HL-60 (cell line): ENCODE measurements at regions not wholly inside any gene's neighbourhood (a gene's known extent, or its start where the extent isn't known, plus 50 kb on each side); places are given as distances from the start of the nearest gene placed in this dataset.

ENCODE experiments used
- CTCF ChIP-seq: IDR thresholded peaks from one replicate; pipeline ENCODE4 v1.5.1; 2011; ENCODE audit warnings: low read length, control low read depth, inconsistent platforms; ENCODE audit not compliant: insufficient read depth
- GABPA ChIP-seq: IDR thresholded peaks from 2 replicates; pipeline ENCODE4 v1.6.1; 2012; ENCODE audit warnings: low read depth
- POLR2AphosphoS5 ChIP-seq: IDR thresholded peaks from 2 replicates; pipeline ENCODE4 v1.6.1; 2012; ENCODE audit warnings: low read depth
- REST ChIP-seq: IDR thresholded peaks from 2 replicates; pipeline ENCODE4 v1.6.1; 2012; ENCODE audit warnings: low read depth; ENCODE audit not compliant: insufficient replicate concordance
- SPI1 ChIP-seq: IDR thresholded peaks from 2 replicates; pipeline ENCODE4 v1.6.1; 2012; ENCODE audit warnings: low read depth, mild to moderate bottlenecking, borderline replicate concordance

- TF ChIP-seq POLR2AphosphoS5 (no peak), CTCF (no peak), SPI1 (no peak), REST (no peak), GABPA (no peak)
These were observed 173.9 kb upstream of the SKOR2 start for GRCh38 chr18:47425365-47425764.
